GM10266 (cell line): ENCODE measurements at regions not wholly inside any gene's neighbourhood (a gene's known extent, or its start where the extent isn't known, plus 50 kb on each side); places are given as distances from the start of the nearest gene placed in this dataset.

Experiments
- DNase-seq: peaks from one replicate; pipeline ENCODE4 v3.0.0; 2012; ENCODE audit errors: extremely low spot score
- TF ChIP-seq, protein P1 (sequence below): IDR thresholded peaks from 2 replicates; pipeline ENCODE4 v1.5.1; 2012; ENCODE audit warnings: mild to moderate bottlenecking, low read depth; ENCODE audit not compliant: control insufficient read depth, insufficient read depth; ENCODE audit errors: missing control alignments

DNA sequence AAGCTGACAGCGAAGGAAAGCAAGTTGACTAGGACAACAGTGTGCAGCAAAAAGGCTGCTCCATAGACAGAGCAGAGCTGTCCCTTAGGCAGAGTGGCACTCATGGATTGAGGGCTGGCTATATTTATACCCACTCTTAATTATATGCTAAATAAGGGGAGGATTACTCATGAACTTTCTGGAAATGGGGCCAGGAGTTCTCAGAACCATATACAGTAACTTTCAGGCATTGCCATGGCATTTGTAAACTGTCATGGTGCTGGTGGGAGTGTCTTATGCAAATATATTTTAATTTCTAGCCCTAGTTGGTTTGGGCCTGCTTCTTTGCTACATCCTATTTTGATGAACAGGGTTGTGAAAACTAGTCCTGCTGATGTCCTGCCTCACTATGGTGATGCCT, 279.5 kb upstream of the MGAT5 start:
- TF ChIP-seq, protein P1, sequence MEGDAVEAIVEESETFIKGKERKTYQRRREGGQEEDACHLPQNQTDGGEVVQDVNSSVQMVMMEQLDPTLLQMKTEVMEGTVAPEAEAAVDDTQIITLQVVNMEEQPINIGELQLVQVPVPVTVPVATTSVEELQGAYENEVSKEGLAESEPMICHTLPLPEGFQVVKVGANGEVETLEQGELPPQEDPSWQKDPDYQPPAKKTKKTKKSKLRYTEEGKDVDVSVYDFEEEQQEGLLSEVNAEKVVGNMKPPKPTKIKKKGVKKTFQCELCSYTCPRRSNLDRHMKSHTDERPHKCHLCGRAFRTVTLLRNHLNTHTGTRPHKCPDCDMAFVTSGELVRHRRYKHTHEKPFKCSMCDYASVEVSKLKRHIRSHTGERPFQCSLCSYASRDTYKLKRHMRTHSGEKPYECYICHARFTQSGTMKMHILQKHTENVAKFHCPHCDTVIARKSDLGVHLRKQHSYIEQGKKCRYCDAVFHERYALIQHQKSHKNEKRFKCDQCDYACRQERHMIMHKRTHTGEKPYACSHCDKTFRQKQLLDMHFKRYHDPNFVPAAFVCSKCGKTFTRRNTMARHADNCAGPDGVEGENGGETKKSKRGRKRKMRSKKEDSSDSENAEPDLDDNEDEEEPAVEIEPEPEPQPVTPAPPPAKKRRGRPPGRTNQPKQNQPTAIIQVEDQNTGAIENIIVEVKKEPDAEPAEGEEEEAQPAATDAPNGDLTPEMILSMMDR: no peak

DNA sequence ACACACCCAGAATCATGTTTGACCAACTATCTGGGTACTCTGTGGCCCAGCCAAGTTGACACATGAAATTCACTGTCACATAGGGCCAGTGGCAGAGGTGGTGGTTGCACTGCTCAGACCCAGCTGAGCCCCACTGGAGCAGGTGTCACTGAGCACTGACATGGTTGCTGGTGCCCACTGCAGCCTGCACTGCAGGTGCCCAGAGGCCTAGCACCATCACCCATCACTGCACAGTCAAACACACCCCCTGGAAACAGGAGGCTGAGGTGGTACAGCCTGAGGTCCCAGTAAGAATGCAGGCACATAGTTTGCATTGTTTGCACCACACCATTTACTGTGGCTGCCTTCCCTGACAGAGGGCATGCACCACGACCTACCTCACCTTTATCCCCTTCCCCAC, 278.7 kb upstream of the MGAT5 start:
- TF ChIP-seq, protein P1: no peak
- no peak for DNase-seq

More for the DNA sequence above, 279.5 kb upstream of the MGAT5 start:
- no peak for DNase-seq

DNA sequence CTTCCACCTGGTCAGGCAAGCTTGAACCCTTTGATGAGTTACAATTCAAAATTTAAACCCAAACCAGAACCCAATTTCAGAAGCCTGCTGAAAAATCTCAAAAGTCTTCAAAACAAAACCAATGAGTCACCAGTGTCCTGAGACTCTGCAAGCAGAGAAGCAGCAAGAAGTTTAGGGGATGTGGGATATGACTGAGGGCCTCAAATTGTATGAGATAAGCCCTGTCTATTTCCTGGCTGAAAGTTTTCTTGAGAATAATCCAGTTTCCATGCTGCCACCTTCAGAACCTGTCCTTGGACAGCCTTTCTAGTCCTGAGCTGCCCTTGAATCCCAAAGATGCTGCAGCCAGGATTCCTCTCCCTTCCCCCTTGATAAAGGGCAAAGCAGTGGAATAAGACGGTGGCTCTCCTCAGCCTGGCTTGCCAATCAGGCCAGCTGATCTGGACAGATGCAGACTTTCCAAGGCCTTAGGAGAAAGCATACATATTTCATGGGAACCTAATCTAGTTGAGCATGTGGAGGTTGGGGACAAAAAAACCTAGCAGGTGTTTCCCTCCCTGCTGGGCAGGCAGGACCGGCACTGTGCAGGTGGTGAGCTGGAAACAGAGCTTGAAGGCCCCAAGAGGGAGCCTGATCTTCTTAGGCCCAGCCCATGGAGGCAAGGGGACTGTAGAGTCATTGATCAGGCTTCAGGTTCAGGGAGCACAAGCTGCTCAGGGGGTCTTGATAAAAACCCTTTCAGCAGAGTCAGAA, 278.0 kb upstream of the MGAT5 start:
- no peak for DNase-seq
- TF ChIP-seq, protein P1: no peak

DNA sequence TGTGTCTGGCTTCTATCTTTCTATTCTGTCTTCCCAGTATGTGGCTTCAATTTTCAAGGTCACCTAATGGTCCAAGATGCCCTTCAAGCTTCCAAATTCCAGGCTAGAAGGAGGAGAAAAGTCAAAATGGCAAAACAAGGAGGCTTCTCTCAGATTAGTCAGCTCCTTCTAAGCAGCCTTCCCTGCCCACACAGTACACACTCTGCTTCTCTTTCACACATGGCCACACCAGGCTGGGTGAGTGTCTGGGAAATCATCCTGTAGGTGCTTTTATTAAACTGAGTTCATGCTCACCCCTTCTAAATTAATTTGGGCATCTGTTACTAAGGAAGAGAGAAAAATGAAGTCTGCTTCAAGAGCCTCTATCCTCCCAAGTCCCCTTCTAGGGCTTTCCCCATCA, 277.2 kb upstream of the MGAT5 start:
- DNase-seq: no peak
- TF ChIP-seq, protein P1: no peak

DNA sequence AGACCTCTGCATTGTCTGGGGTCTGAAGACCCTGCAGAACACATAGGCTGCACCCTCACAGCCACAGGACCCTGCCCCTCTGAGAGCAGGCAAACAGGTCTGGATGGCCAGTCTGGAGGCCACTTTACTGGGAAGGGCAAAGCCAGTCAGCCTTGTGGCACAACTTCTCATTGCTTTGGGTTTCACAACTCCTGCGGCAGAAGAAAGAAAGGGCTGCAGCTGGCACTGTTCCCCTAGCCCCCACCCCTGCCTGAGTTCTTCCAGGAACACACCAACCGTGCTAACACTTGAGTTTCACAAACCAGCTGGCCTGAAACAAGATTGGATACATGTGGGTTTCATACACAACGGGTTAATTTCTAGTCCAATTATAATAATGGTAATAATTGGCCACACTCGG, 276.5 kb upstream of the MGAT5 start:
- TF ChIP-seq, protein P1: no peak
- no peak for DNase-seq

DNA sequence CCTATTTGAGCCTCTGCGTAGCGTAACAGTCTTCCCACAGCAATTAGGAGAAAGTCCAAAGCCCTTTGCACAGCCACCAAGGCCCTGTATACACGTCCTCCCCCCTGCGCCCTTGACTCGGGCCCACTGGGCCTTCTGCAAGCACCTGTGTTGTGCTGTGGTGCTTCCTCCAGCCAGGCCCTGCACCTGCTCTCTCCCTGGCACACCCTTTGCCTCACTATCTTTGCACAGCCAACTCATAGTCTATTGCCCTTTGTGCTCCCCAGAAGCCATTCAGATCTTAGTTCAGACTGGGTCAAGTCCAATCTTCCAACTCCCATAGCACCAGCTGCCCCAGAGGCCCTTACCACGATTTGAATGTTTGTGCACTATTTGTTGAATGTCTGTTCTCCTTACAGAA, 271.6 kb upstream of the MGAT5 start:
- TF ChIP-seq, protein P1: no peak
- DNase-seq: no peak

DNA sequence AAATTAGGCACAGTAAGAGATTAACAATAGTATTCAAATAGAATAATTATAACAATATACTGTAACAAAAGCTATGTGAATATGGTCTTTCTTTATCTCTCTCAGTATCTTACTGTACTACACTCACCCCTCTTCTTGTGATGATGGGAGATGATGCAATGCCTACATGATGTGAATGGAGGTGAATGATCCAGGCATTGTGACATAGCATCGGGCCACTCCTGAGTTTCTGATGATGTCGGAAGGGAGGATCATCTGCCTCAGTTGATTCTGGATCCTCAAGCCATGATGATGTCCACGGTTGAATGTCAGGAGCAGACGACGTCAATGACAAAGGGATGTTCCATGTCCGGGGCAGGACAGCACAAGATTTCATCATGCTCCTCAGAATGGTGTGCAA, 268.3 kb upstream of the MGAT5 start:
- TF ChIP-seq, protein P1: no peak
- no peak for DNase-seq
